ENCODE measurements at regions not wholly inside any gene's neighbourhood (a gene's known extent, or its start where the extent isn't known, plus 50 kb on each side); places are given as distances from the start of the nearest gene placed in this dataset.

- Histone ChIP-seq H3K27me3 (replicated peaks; ENCODE audit: control insufficient read depth, insufficient read depth, low read length) (no peaks in the 10 kb centered on the region), H3K36me3 (ENCODE audit: control insufficient read depth, insufficient read depth, low read length) (no peaks in the 10 kb centered on the region), H3K4me3 (replicated peaks; ENCODE audit: low read depth, low read length) (no peak overlapping the region)
- TF ChIP-seq, protein P1, sequence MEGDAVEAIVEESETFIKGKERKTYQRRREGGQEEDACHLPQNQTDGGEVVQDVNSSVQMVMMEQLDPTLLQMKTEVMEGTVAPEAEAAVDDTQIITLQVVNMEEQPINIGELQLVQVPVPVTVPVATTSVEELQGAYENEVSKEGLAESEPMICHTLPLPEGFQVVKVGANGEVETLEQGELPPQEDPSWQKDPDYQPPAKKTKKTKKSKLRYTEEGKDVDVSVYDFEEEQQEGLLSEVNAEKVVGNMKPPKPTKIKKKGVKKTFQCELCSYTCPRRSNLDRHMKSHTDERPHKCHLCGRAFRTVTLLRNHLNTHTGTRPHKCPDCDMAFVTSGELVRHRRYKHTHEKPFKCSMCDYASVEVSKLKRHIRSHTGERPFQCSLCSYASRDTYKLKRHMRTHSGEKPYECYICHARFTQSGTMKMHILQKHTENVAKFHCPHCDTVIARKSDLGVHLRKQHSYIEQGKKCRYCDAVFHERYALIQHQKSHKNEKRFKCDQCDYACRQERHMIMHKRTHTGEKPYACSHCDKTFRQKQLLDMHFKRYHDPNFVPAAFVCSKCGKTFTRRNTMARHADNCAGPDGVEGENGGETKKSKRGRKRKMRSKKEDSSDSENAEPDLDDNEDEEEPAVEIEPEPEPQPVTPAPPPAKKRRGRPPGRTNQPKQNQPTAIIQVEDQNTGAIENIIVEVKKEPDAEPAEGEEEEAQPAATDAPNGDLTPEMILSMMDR (IDR thresholded peaks at IDR 0.05; ENCODE audit: insufficient read depth, low read length, poor library complexity, severe bottlenecking), result no peak
- DNase-seq (ENCODE audit: extremely low read depth, insufficient read length), result no peak
Observed at GRCh38 chr10:62643606-62644587, 160.6 kb upstream of the ADO start.

- no peak overlapping the region for H3K4me3 ChIP-seq (replicated peaks; ENCODE audit: low read depth, low read length)
- H3K36me3 ChIP-seq (ENCODE audit: control insufficient read depth, insufficient read depth, low read length), result no peaks in the 10 kb centered on the region
- no peaks in the 10 kb centered on the region for H3K27me3 ChIP-seq (replicated peaks; ENCODE audit: control insufficient read depth, insufficient read depth, low read length)
- TF ChIP-seq, protein P1 (IDR thresholded peaks at IDR 0.05; ENCODE audit: insufficient read depth, low read length, poor library complexity, severe bottlenecking), result no peak
- DNase-seq (ENCODE audit: extremely low read depth, insufficient read length), result no peak
Observed at GRCh38 chr10:62647375-62648092, 157.0 kb upstream of the ADO start.

- H3K4me3 ChIP-seq (replicated peaks; ENCODE audit: low read depth, low read length), result no peak overlapping the region
- H3K27me3 ChIP-seq (replicated peaks; ENCODE audit: control insufficient read depth, insufficient read depth, low read length), result no peaks in the 10 kb centered on the region
- DNase-seq (ENCODE audit: extremely low read depth, insufficient read length), result no peak
- TF ChIP-seq, protein P1 (IDR thresholded peaks at IDR 0.05; ENCODE audit: insufficient read depth, low read length, poor library complexity, severe bottlenecking), result no peak
- H3K36me3 ChIP-seq (ENCODE audit: control insufficient read depth, insufficient read depth, low read length), result no peaks in the 10 kb centered on the region
Observed at GRCh38 chr10:62648921-62649320, 155.6 kb upstream of the ADO start.

GRCh38 chr10:62650411-62650810 is 154.1 kb upstream of the ADO start:
- DNase-seq (ENCODE audit: extremely low read depth, insufficient read length), result no peak

GRCh38 chr10:62651341-62651740 is 153.2 kb upstream of the ADO start:
- no peaks in the 10 kb centered on the region for H3K27me3 ChIP-seq (replicated peaks; ENCODE audit: control insufficient read depth, insufficient read depth, low read length)

More at GRCh38 chr10:62650411-62650810, 154.1 kb upstream of the ADO start:
- no peaks in the 10 kb centered on the region for H3K27me3 ChIP-seq (replicated peaks; ENCODE audit: control insufficient read depth, insufficient read depth, low read length)
- H3K36me3 ChIP-seq (ENCODE audit: control insufficient read depth, insufficient read depth, low read length), result no peaks in the 10 kb centered on the region
- TF ChIP-seq, protein P1 (IDR thresholded peaks at IDR 0.05; ENCODE audit: insufficient read depth, low read length, poor library complexity, severe bottlenecking), result no peak
- no peak overlapping the region for H3K4me3 ChIP-seq (replicated peaks; ENCODE audit: low read depth, low read length)

More at GRCh38 chr10:62651341-62651740, 153.2 kb upstream of the ADO start:
- Histone ChIP-seq H3K36me3 (ENCODE audit: control insufficient read depth, insufficient read depth, low read length) (no peaks in the 10 kb centered on the region), H3K4me3 (replicated peaks; ENCODE audit: low read depth, low read length) (no peak overlapping the region)
- no peak for DNase-seq (ENCODE audit: extremely low read depth, insufficient read length)
- TF ChIP-seq, protein P1 (IDR thresholded peaks at IDR 0.05; ENCODE audit: insufficient read depth, low read length, poor library complexity, severe bottlenecking), result no peak

Data from GM06990 (cell line).